HFFc6 (cell line): ENCODE measurements at regions not wholly inside any gene's neighbourhood (a gene's known extent, or its start where the extent isn't known, plus 50 kb on each side); places are given as distances from the start of the nearest gene placed in this dataset.

Experiments
- DNase-seq: peaks from one replicate; pipeline ENCODE4 v3.0.0-alpha.2; 2018
- H3K27ac Mint-ChIP-seq: 2 replicates; pipeline ENCODE4 v1.8.0; 2020; ENCODE audit warnings: mild to moderate bottlenecking, mixed read lengths
- H3K27me3 Mint-ChIP-seq: 2 replicates; pipeline ENCODE4 v1.8.0; 2021; ENCODE audit warnings: mild to moderate bottlenecking, moderate library complexity, mixed read lengths; ENCODE audit not compliant: insufficient read depth
- H3K36me3 Mint-ChIP-seq: 2 replicates; pipeline ENCODE4 v1.8.0; 2021; ENCODE audit warnings: low read depth, mixed read lengths
- H3K4me1 Mint-ChIP-seq: 2 replicates; pipeline ENCODE4 v1.8.0; 2020; ENCODE audit warnings: low read depth, mixed read lengths
- H3K4me3 Mint-ChIP-seq: 2 replicates; pipeline ENCODE4 v1.8.0; 2020; ENCODE audit warnings: mild to moderate bottlenecking, moderate library complexity, mixed read lengths
- H3K9me3 Mint-ChIP-seq: 2 replicates; pipeline ENCODE4 v1.8.0; 2020; ENCODE audit warnings: mild to moderate bottlenecking, mixed read lengths
- CTCF ChIP-seq: fragments of 200-600 bp; sonication (generic); IDR thresholded peaks from 2 replicates; pipeline ENCODE4 v1.5.0; 2021; ENCODE audit warnings: antibody characterized with exemption, mild to moderate bottlenecking

GRCh38 chr7:41046776-41047175 lies 656.1 kb downstream of the INHBA start:
- H3K27ac Mint-ChIP-seq, result peak overlapping the region; percentile 82; the same call in 1 of the 2 replicates
- peaks cover 45% of the 10 kb centered on the region for H3K4me1 Mint-ChIP-seq
- H3K36me3 Mint-ChIP-seq, result peaks cover 19% of the 10 kb centered on the region
- H3K27me3 Mint-ChIP-seq, result no peaks in the 10 kb centered on the region; the same call in 1 of the 2 replicates
- DNase-seq, result no peak
- TF ChIP-seq CTCF, result no peak
- peaks cover 16% of the 10 kb centered on the region for H3K9me3 Mint-ChIP-seq
- no peak overlapping the region for H3K4me3 Mint-ChIP-seq

- DNase-seq, result no peak
- Mint-ChIP-seq H3K36me3 (peaks cover 19% of the 10 kb centered on the region), H3K27me3 (no peaks in the 10 kb centered on the region; the same call in 1 of the 2 replicates), H3K27ac (peak overlapping the region; percentile 82), H3K4me1 (peaks cover 45% of the 10 kb centered on the region), H3K9me3 (peaks cover 16% of the 10 kb centered on the region), H3K4me3 (peak overlapping the region; percentile 44)
- no peak for TF ChIP-seq CTCF
These were observed 656.6 kb downstream of the INHBA start for GRCh38 chr7:41046221-41046761.

GRCh38 chr7:41045556-41046123 lies 657.2 kb downstream of the INHBA start:
- Mint-ChIP-seq H3K36me3 (peaks cover 19% of the 10 kb centered on the region), H3K9me3 (peaks cover 16% of the 10 kb centered on the region), H3K27ac (peak overlapping the region; percentile 82), H3K27me3 (no peaks in the 10 kb centered on the region; the same call in 1 of the 2 replicates), H3K4me3 (no peak overlapping the region; the same call in 1 of the 2 replicates), H3K4me1 (peaks cover 42% of the 10 kb centered on the region)
- TF ChIP-seq CTCF, result 0 out of 2 replicates have a peak, but pooled peaks have one; percentile 17
- DNase-seq, result no peak

- no peak overlapping the region for H3K27ac Mint-ChIP-seq
- H3K4me1 Mint-ChIP-seq, result peaks cover 27% of the 10 kb centered on the region
- H3K4me3 Mint-ChIP-seq, result no peak overlapping the region
- H3K27me3 Mint-ChIP-seq, result no peaks in the 10 kb centered on the region; the same call in 1 of the 2 replicates
- H3K36me3 Mint-ChIP-seq, result peaks cover 19% of the 10 kb centered on the region
- no peak for DNase-seq
- peaks cover 16% of the 10 kb centered on the region for H3K9me3 Mint-ChIP-seq
- no peak for TF ChIP-seq CTCF
These were observed 662.9 kb downstream of the INHBA start for GRCh38 chr7:41039981-41040380.

- Mint-ChIP-seq H3K27ac (no peak overlapping the region), H3K9me3 (peaks cover 16% of the 10 kb centered on the region), H3K4me3 (no peak overlapping the region), H3K36me3 (peaks cover 15% of the 10 kb centered on the region), H3K27me3 (no peaks in the 10 kb centered on the region; the same call in 1 of the 2 replicates), H3K4me1 (peaks cover 27% of the 10 kb centered on the region)
- no peak for DNase-seq
- TF ChIP-seq CTCF, result no peak
These were observed 663.4 kb downstream of the INHBA start for GRCh38 chr7:41039386-41039953.
